ENCODE measurements at regions not wholly inside any gene's neighbourhood (a gene's known extent, or its start where the extent isn't known, plus 50 kb on each side); places are given as distances from the start of the nearest gene placed in this dataset.
"Not testable (repeated sequence)": the region's sequence is repeated elsewhere in the genome, so short reads cannot be mapped to it uniquely, and the experiment has no call there.

GRCh38 chr17:72458301-72458700, 337.5 kb downstream of the SOX9 start:
- DNase-seq: no peak

GRCh38 chr17:72460711-72461110, 339.9 kb downstream of the SOX9 start:
- DNase-seq: no peak

GRCh38 chr17:72461757-72462156, 340.9 kb downstream of the SOX9 start:
- no peak for DNase-seq

- no peak for DNase-seq
Measured at GRCh38 chr17:72462407-72462806, 341.6 kb downstream of the SOX9 start.

- no peak for DNase-seq
Measured at GRCh38 chr17:72462814-72463213, 342.0 kb downstream of the SOX9 start.

GRCh38 chr17:72463287-72464102, 342.7 kb downstream of the SOX9 start:
- DNase-seq: no peak

- not testable (repeated sequence) for DNase-seq
Measured at GRCh38 chr17:72464221-72464620, 343.4 kb downstream of the SOX9 start.

- no peak for DNase-seq
Measured at GRCh38 chr17:72465191-72466024, 344.6 kb downstream of the SOX9 start.

- no peak for DNase-seq
Measured at GRCh38 chr17:72466199-72466598, 345.4 kb downstream of the SOX9 start.

- DNase-seq: no peak
Measured at GRCh38 chr17:72466606-72467005, 345.8 kb downstream of the SOX9 start.

GRCh38 chr17:72467841-72468653, 347.2 kb downstream of the SOX9 start:
- DNase-seq: no peak

GRCh38 chr17:72468841-72469240, 348.0 kb downstream of the SOX9 start:
- no peak for DNase-seq

- DNase-seq: no peak
Measured at GRCh38 chr17:72470121-72470705, 349.4 kb downstream of the SOX9 start.

GRCh38 chr17:72470734-72471133, 349.9 kb downstream of the SOX9 start:
- no peak for DNase-seq

GRCh38 chr17:72471296-72471695, 350.5 kb downstream of the SOX9 start:
- no peak for DNase-seq

GRCh38 chr17:72472106-72472505, 351.3 kb downstream of the SOX9 start:
- DNase-seq: no peak

- not testable (repeated sequence) for DNase-seq
Measured at GRCh38 chr17:72472853-72473390, 352.1 kb downstream of the SOX9 start.

GRCh38 chr17:72474243-72474642, 353.4 kb downstream of the SOX9 start:
- DNase-seq: no peak

- DNase-seq: no peak
Measured at GRCh38 chr17:72474719-72475477, 354.1 kb downstream of the SOX9 start.

GRCh38 chr17:72476134-72476533, 355.3 kb downstream of the SOX9 start:
- no peak for DNase-seq

GRCh38 chr17:72476575-72476986, 355.8 kb downstream of the SOX9 start:
- no peak for DNase-seq

GRCh38 chr17:72477491-72477890, 356.7 kb downstream of the SOX9 start:
- no peak for DNase-seq
